GM12875 (cell line): ENCODE measurements at regions not wholly inside any gene's neighbourhood (a gene's known extent, or its start where the extent isn't known, plus 50 kb on each side); places are given as distances from the start of the nearest gene placed in this dataset.

Source experiments
- H3K4me3 ChIP-seq: one replicate; pipeline ENCODE4 v1.5.1; 2011; ENCODE audit warnings: low read depth, low read length, control low read depth
- CTCF ChIP-seq: IDR thresholded peaks from 2 replicates; pipeline ENCODE4 v1.5.1; 2011; ENCODE audit warnings: low read depth, mild to moderate bottlenecking, control low read depth, inconsistent platforms, low read length, moderate library complexity, borderline replicate concordance; ENCODE audit not compliant: insufficient read depth

GRCh38 chr6:82690283-82690682 lies 326.7 kb downstream of the TPBG start:
- TF ChIP-seq CTCF, result no peak
- H3K4me3 ChIP-seq, result no peak overlapping the region

GRCh38 chr6:82691997-82692396 lies 328.4 kb downstream of the TPBG start:
- no peak for TF ChIP-seq CTCF
- no peak overlapping the region for H3K4me3 ChIP-seq

- TF ChIP-seq CTCF, result no peak
- H3K4me3 ChIP-seq, result no peak overlapping the region
Measured at GRCh38 chr6:82693094-82693493, 329.5 kb downstream of the TPBG start.

- TF ChIP-seq CTCF, result no peak
- H3K4me3 ChIP-seq, result no peak overlapping the region
Measured at GRCh38 chr6:82701341-82701740, 337.7 kb downstream of the TPBG start.

- TF ChIP-seq CTCF, result no peak
- no peak overlapping the region for H3K4me3 ChIP-seq
Measured at GRCh38 chr6:82702574-82702973, 339.0 kb downstream of the TPBG start.

GRCh38 chr6:82703230-82703629 lies 339.6 kb downstream of the TPBG start:
- H3K4me3 ChIP-seq, result no peak overlapping the region
- no peak for TF ChIP-seq CTCF

- H3K4me3 ChIP-seq, result no peak overlapping the region
- no peak for TF ChIP-seq CTCF
Measured at GRCh38 chr6:82704045-82704444, 340.4 kb downstream of the TPBG start.
